H54 (cell line): ENCODE measurements at regions not wholly inside any gene's neighbourhood (a gene's known extent, or its start where the extent isn't known, plus 50 kb on each side); places are given as distances from the start of the nearest gene placed in this dataset.

Experiments used
- DNase-seq: peaks from one replicate; pipeline ENCODE4 v3.0.0; 2011; ENCODE audit warnings: low spot score, mixed read lengths; ENCODE audit not compliant: insufficient read length
- FAIRE-seq: peaks from 3 replicates; lab custom pipeline; 2011; peaks lifted over from hg19 to GRCh38; lab: Jason Lieb, UNC
- POLR2A ChIP-seq: IDR thresholded peaks from 2 replicates; pipeline ENCODE4 v1.6.1; 2011; ENCODE audit warnings: low read depth, mild to moderate bottlenecking, low read length

DNA sequence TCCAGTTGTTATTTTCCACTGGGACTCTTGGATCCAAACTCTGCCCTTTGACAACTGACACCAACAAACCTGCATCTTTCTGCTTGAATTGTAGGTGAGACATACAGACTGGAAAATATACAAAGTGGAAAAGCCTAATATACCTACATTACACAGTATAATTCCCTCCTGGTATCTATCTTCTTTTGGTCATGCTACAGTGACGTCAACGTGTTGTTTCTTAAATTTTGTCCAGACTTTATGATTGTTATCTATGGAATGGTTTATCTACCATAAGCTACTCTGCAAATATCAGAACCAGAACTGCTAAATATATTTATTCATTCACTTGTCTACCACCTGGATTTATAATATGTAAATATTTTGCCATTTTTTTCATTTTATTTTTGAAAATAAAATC, 264.3 kb upstream of the ZPLD1 start:
- TF ChIP-seq POLR2A = no peak
- DNase-seq = no peak
- no peak for FAIRE-seq

DNA sequence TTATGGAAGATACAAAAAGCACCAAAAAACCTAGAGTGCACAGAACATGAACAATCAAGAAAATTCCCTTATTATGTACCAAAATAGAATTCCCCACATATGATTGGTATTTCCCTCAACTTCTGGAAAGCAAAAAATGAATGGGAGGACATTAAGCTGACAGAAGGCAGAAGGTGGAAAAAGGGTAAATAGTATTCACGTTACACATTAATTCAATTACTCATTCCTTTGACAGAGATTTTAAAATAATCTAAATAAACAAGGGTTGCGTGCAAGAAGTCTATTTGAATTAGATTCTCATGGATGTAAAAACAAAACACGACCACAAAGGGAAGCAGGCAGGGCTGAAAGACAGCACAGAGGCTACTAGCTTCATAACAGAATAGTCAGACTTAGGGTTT, 260.5 kb upstream of the ZPLD1 start:
- no peak for FAIRE-seq
- no peak for DNase-seq
- TF ChIP-seq POLR2A = no peak

DNA sequence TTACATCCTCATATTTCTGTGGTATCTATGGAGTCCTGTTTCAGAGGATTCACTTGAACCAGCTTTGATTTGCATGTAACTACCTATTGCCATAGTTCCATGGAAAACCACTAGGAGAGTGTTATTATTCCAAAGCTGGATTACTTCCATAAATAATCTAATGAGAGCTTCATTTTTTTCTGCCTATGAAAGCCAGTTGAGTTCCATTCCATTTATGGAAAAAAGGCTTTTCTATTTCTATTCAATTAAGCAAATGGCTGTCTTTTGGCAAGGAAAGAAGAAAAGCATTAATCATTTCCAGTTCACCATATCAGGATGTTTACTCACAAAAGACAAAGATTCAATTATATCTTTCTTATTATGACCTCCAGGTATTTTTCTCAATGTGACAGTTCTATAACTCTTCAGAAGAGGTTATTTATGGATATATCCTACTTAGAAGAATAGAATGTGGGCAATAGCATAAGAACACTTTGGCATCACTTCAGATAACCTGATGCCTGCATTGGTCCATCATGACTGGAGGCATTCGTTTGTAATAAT, 259.9 kb upstream of the ZPLD1 start:
- no peak for DNase-seq
- no peak for FAIRE-seq
- no peak for TF ChIP-seq POLR2A

DNA sequence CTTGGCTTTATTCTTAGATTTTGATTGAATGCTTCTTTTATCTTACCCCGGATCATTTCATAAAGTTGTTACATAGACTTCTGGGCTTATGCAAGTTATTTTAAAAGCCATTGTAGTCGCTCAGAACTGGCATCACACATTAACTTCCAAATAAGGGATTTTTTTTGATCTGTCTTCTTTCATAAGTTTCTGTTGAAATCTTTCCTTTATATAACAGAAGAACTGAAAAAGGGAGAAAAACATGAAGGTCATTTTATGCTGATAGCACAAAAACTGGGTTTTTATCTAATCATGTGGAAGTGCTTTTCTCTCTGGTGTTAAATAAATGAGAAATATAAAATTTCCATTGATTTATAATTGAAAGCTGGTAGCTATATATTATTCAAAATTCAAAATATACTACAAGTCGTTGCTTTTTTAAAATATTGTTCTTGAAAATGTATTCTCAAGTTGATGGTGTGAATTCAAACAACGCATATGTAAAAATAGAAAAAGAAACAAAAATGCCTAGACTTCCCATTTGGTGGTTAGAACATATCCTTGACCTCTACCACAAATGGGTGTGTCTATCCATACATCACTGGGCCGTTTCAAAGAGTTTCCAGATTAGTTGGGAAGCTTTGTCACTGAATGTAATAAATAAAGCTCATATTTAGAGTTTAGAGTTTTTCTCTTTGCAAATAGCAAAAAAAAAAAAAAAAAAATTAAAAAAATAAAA, 258.3 kb upstream of the ZPLD1 start:
- DNase-seq (no peak), FAIRE-seq (no peak)
- no peak for TF ChIP-seq POLR2A

DNA sequence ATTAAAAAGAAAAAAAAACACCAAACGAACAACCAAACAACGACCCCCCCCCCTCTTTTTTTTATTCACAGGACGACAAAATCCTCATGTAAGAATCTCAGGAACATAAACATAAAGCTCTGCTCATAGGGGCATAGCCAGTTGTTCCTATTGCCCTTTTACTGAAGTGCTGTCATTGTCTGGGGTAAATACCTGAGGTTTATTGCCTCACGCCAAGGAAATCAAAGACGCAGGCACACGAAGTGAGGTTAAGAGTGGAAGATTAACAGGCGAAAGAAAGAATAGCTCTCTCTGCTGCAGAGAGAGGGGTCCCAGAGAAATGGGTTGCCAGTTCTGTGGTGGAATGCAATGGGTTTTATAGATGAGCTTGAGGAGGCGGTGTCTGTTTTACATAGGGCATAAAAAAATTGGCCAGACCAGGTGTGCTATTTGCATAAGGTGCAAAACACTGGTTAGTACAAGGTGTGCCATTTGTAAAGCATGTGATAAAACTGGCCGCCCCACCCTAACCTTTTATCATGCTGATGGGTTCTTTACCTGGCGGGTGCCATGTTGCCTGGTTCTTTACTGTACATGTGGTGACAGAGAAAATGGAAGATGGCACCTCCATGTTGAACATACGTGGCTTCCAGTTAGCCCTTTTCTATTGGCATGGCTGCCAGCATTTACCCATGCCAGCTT, 257.6 kb upstream of the ZPLD1 start:
- TF ChIP-seq POLR2A = no peak
- FAIRE-seq = no peak
- DNase-seq = no peak

DNA sequence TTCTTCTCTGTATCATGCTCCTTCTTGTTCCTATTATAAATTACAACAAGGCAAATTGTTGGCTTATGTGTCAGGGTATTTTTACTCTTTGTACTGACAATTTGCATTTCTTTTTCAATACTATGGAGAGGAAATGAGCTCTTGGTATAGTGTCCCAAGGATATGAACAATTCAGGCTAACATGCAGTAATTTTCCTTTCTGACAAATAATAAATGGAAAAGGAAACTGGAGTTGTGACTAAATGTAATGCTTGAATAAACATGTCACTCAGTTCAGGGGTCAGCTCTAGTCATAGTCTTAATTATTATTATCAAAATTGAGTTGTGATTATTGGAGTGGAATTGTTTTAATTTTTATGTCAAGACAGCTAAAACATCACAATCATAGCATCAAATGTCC, 256.0 kb upstream of the ZPLD1 start:
- TF ChIP-seq POLR2A = no peak
- no peak for FAIRE-seq
- DNase-seq = no peak

DNA sequence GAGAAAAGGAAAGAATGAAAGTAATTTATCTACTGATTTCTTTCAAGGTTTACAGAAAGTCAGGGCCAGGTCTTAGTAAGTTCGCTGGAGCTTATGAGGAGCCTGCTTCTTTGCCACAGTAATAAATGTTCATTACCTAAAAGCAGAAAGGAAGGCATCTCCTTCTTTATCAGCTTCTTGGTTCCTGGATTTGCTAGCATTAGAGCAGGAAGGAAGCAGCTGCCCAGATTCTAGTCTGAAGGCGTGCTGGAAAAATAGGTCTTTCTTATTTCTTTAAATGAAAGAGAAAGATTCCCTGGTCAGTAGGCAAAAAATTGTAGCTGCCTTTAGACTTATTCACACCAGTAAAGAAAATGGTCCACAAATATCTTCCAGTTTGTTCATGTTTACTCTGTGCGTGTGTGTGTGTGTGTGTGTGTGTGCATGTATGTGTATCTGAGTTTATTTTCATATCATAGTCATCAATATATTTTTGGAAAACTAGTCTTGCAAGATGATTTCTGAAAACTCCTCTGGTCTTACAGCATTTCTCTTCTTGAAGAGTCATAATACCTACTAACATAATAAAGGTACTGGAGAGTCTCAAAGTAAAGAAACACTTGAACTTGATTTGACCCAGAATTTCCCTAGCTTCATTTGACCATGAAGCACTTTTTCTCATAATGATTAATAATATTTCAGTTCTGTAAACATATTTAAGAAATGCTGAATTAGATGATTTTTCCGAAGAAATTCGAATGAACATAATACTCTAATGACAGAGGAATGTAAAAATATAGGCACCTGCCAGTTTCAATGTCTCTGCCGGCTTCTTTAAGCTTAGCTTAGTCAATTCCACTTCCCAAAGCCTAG, 255.3 kb upstream of the ZPLD1 start:
- FAIRE-seq (peak; percentile 85), DNase-seq (no peak)
- TF ChIP-seq POLR2A = no peak

DNA sequence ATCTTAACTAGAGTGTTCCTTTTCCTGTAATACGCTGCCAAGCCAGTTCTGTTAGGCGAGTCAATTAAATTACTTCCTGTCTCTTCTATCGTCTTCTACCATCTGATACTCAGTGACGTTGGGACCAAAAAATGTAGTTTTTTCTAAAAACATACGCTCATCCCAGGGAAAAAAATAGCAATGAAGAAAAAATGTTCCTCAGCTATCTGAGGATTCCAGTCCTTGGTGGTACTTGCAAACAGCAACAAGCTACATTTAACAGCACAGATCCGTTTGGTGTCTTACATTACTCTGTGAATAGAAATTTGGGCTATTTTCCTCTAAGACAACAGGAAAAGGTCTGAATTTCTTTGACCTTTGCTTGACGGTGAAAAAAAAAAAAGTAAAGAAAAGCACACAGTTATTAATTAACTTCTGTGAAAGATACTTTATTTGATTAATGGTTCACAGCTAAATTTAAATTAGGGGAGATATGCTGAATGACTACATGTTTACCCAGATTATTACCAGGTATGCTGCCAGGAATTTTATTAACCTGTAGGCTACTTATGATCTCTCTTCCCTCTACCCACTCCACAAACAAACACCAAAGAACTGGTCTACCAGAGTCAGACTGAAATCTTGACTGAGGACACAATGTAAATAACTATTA, 254.4 kb upstream of the ZPLD1 start:
- TF ChIP-seq POLR2A = no peak
- FAIRE-seq (no peak), DNase-seq (no peak)

DNA sequence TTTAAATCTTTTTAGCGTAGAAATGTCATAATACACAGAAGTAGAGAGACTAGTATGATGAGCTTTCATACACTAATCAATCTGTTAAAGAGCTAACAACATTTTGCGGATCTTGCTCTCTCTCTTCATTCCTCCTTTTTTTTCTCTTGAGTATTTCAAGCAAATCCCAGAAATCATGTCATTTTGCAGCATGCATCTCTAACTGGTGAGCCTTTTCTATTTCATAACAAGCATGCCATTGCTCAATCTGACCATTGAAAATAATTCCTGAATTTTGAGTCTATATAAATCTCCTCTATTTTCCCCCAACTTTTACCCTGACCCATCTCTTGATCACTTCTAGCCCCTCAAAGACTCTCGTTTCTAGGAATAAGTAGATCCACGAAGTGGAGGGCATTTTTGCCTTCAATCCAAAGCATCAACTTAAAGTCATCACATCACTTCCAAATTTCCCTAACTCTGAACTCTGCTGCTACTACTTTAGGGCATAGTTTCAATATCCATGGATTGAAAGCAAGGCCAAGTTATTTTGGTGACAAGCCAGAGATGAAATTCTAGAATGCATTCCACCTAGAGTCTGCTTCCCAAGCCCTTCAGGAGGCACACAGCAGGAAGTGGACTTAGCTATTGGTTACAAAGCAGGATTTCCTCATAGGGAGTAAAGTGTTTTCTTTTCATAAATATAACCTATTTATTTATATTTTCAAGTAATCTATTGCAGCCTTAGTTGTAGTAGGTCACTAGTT, 253.5 kb upstream of the ZPLD1 start:
- no peak for DNase-seq
- FAIRE-seq = peak; percentile 50
- TF ChIP-seq POLR2A = no peak

DNA sequence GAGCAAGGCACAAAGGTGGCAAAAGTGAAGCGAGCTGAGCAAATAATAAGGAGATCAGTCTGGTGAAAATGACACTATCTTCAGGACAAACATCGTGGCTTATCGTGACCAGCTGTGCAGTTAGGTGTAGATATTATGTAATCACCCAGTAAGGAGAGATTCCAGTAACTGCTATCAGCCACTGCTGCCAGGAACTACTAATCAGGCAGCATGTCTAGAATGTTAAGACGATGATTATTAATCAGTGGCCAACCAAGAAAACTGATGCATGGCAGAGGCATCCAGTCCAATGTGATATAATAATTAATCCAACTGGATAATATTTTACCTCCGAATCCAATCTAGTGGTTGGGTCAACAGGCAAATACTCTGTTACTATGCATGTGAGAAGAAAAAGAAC, 252.7 kb upstream of the ZPLD1 start:
- DNase-seq (no peak), FAIRE-seq (no peak)
- no peak for TF ChIP-seq POLR2A

DNA sequence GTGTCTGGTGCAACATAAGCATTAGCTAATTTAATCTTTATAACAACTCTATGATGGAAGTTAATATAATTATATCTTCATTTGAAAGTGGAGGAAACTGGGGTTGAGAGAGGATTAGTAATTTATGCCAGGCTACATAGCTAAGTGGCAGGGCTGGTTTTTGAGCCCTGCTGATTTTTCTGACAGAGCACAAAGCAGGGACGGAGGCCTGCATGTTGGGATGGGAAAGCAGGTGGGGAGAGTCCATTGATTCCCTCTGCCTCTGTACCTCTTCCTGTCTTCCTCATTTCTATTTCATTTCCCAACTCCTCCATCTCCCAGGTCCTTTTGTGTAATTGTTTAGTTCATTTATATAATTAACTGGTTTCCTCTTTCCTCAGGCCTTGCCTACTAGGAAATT, 251.6 kb upstream of the ZPLD1 start:
- TF ChIP-seq POLR2A = no peak
- no peak for FAIRE-seq
- DNase-seq = no peak

DNA sequence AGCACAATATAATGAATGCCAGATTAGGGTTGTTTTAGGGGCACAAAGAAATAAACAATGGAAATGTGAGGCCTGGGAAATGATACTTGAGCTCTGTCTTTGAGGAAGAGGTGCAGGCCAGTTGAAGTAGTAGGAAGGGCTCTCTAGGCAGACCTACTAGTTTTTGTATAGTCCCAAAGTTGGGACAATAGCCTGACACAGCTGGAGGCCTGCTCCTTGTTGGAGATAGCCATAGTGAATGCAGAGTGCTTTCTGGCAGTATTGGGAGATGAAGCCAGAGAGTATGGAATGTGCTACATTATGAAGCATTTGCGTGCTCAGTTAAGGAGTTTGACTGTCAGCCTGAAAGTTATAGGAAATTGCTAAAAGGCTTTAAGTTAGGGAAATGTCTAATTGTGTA, 251.2 kb upstream of the ZPLD1 start:
- TF ChIP-seq POLR2A = no peak
- DNase-seq (no peak), FAIRE-seq (no peak)

DNA sequence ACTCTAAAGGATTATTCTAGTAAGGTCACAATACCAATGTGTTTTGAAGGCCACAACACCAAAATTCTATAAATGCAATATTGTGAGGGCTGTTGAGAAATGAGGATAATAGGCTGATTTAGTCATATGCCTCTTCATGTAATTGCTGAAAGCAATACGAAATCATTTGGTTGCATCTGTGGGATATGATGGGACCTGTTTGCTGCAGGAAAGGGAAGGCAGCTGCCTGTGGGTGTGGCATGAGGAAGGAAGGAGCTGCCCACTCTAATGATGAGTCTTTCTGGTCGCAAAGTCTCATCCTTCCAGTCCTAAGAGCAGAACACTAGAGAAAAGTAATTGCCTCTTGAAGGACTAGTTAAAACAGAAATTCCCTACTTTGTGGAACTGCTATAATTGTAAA, 245.3 kb upstream of the ZPLD1 start:
- FAIRE-seq (no peak), DNase-seq (no peak)

More for the DNA sequence above, 245.3 kb upstream of the ZPLD1 start:
- TF ChIP-seq POLR2A = no peak
